Left ventricle myocardium inferior (tissue), 1 donor: ENCODE measurements at regions not wholly inside any gene's neighbourhood (a gene's known extent, or its start where the extent isn't known, plus 50 kb on each side); places are given as distances from the start of the nearest gene placed in this dataset.

Source experiments
- DNase-seq: peaks from one replicate; pipeline ENCODE4 v3.0.0-alpha.2; 2020
- H3K27ac ChIP-seq: fragments of 200-600 bp; replicated peaks from 2 replicates; pipeline ENCODE4 v1.8.0; 2021
- H3K27me3 ChIP-seq: fragments of 200-600 bp; 2 replicates; pipeline ENCODE4 v1.8.0; 2021; ENCODE audit warnings: low read depth
- H3K36me3 ChIP-seq: fragments of 200-600 bp; 2 replicates; pipeline ENCODE4 v1.8.0; 2021
- H3K4me1 ChIP-seq: fragments of 200-600 bp; 2 replicates; pipeline ENCODE4 v1.8.0; 2021
- H3K4me3 ChIP-seq: fragments of 200-600 bp; 2 replicates; pipeline ENCODE4 v1.8.0; 2021; ENCODE audit warnings: mild to moderate bottlenecking, moderate library complexity
- H3K9me3 ChIP-seq: fragments of 200-600 bp; replicated peaks from 2 replicates; pipeline ENCODE4 v1.8.0; 2021
- intact Hi-C: fragments of 100-400 bp; cut with micrococcal nuclease; formaldehyde crosslinking; loops from one replicate; pipeline ENCODE4 v1.11.0; 2022
- TF ChIP-seq, protein P1 (sequence below): fragments of 200-600 bp; IDR thresholded peaks from 2 replicates; pipeline ENCODE4 v1.8.0; 2021; ENCODE audit warnings: antibody characterized with exemption, mild to moderate bottlenecking, borderline replicate concordance
- donor health status: DM: no; HTN: yes; CAD: no; lungs with severe emphysema.

- DNase-seq = no peak
- no peaks in the 10 kb centered on the region for H3K36me3 ChIP-seq
- peaks cover 18% of the 10 kb centered on the region for H3K4me1 ChIP-seq
- no peak overlapping the region for H3K27ac ChIP-seq
- peaks cover 10% of the 10 kb centered on the region for H3K9me3 ChIP-seq
- no peak overlapping the region for H3K4me3 ChIP-seq
- no peaks in the 10 kb centered on the region for H3K27me3 ChIP-seq
- TF ChIP-seq, protein P1, sequence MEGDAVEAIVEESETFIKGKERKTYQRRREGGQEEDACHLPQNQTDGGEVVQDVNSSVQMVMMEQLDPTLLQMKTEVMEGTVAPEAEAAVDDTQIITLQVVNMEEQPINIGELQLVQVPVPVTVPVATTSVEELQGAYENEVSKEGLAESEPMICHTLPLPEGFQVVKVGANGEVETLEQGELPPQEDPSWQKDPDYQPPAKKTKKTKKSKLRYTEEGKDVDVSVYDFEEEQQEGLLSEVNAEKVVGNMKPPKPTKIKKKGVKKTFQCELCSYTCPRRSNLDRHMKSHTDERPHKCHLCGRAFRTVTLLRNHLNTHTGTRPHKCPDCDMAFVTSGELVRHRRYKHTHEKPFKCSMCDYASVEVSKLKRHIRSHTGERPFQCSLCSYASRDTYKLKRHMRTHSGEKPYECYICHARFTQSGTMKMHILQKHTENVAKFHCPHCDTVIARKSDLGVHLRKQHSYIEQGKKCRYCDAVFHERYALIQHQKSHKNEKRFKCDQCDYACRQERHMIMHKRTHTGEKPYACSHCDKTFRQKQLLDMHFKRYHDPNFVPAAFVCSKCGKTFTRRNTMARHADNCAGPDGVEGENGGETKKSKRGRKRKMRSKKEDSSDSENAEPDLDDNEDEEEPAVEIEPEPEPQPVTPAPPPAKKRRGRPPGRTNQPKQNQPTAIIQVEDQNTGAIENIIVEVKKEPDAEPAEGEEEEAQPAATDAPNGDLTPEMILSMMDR = peak; percentile 76
- intact Hi-C loops = loop anchor here (5.0 to 10.0 kb wide), 2 partner anchors 129 to 192 kb away; no protein-coding TSS in a partner anchor
Measured at GRCh38 chr13:99033814-99034213, 56.0 kb upstream of the DOCK9 start.

DNA sequence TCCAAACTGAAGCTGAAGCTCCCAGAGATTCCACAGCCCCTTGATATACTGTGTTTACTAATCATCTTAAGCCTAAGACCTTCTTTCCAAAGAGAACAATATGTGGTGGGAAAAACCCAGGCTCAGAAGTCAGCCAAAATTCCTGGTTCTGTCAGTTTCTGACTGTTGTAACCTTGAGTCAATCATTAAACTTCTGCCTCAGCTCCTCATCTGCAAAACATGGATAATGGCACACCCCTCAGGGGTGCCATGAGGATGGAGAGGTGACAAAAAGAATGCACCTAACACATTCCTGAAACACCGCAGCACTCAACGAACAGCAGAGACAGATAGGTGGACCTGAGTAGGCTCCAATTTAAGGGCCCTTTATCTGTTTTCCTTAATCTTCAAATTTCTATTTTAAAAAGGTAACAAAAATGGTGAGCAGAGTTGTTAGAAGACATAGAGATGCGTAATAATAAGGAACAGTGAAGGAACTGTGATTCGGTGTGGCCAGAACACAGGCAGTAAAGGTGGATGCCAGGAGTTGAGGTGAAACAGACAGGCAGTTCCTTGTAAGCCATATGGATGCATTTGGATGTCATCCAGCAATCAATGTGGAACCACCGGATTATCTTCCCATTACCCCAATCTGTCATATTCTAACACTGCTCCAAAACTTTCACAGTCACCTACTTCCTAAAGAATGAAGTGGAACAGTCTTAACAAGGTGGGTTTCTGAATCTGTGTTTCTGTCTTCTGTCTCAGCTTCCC lies 56.6 kb upstream of the DOCK9 start:
- Histone ChIP-seq H3K4me3 (no peak overlapping the region), H3K27me3 (no peaks in the 10 kb centered on the region), H3K9me3 (peaks cover 7% of the 10 kb centered on the region), H3K4me1 (peaks cover 18% of the 10 kb centered on the region), H3K36me3 (no peaks in the 10 kb centered on the region), H3K27ac (no peak overlapping the region)
- intact Hi-C loops = loop anchor here (5.0 to 10.0 kb wide), 2 partner anchors 130 to 192 kb away; no protein-coding TSS in a partner anchor
- TF ChIP-seq, protein P1 = no peak
- no peak for DNase-seq

DNA sequence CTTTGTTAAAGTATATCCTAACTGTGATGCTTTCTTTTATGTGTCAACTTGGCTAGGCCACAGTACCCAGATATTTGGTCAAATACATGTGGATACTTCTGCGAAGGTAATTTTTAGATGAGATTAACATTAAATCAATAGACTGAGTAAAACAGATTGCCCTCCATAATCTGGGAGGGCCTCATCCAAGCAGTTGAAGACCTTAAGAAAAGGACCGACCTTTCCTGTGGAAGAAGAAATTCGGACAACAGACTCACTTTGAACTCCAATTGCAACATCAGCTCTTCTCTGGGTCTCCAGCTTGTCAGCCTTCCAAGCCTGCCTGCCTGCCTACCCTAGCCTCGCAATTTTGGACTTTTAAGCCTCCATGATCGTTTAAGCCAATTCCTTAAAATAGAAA lies 57.9 kb upstream of the DOCK9 start:
- Histone ChIP-seq H3K4me3 (no peak overlapping the region), H3K27ac (no peak overlapping the region), H3K9me3 (peaks cover 7% of the 10 kb centered on the region), H3K4me1 (peaks cover 18% of the 10 kb centered on the region), H3K27me3 (no peaks in the 10 kb centered on the region), H3K36me3 (no peaks in the 10 kb centered on the region)
- TF ChIP-seq, protein P1 = no peak
- intact Hi-C loops = loop anchor here (10.0 kb wide), 1 partner anchor 131 kb away; no protein-coding TSS in a partner anchor
- DNase-seq = no peak

- Histone ChIP-seq H3K4me1 (peaks cover 8% of the 10 kb centered on the region), H3K27ac (no peak overlapping the region), H3K9me3 (peaks cover 7% of the 10 kb centered on the region), H3K4me3 (no peak overlapping the region), H3K36me3 (no peaks in the 10 kb centered on the region), H3K27me3 (no peaks in the 10 kb centered on the region)
- DNase-seq = no peak
- intact Hi-C loops = loop anchor here (10.0 kb wide), 1 partner anchor 133 kb away; no protein-coding TSS in a partner anchor
- TF ChIP-seq, protein P1 = no peak
Measured at GRCh38 chr13:99037756-99038155, 59.9 kb upstream of the DOCK9 start.

- TF ChIP-seq, protein P1 = no peak
- Histone ChIP-seq H3K27ac (no peak overlapping the region), H3K4me1 (no peaks in the 10 kb centered on the region), H3K36me3 (no peaks in the 10 kb centered on the region), H3K27me3 (no peaks in the 10 kb centered on the region), H3K4me3 (no peak overlapping the region), H3K9me3 (peaks cover 7% of the 10 kb centered on the region)
- no peak for DNase-seq
- intact Hi-C loops = loop anchor here (10.0 kb wide), 1 partner anchor 135 kb away; no protein-coding TSS in a partner anchor
Measured at GRCh38 chr13:99039718-99040280, 61.9 kb upstream of the DOCK9 start.
